ENCODE measurements at regions not wholly inside any gene's neighbourhood (a gene's known extent, or its start where the extent isn't known, plus 50 kb on each side); places are given as distances from the start of the nearest gene placed in this dataset.

- no peak for DNase-seq (ENCODE audit: extremely low read depth, low read depth)
- TF ChIP-seq CTCF (IDR thresholded peaks at IDR 0.05; ENCODE audit: low read depth, low read length, missing control alignments), result no peak
- H3K4me3 ChIP-seq (replicated peaks; ENCODE audit: low read depth, low read length), result no peak overlapping the region
Observed at GRCh38 chr11:103716363-103716762, 320.1 kb upstream of the DDI1 start.

GRCh38 chr11:103727262-103727661, 309.2 kb upstream of the DDI1 start:
- H3K4me3 ChIP-seq (replicated peaks; ENCODE audit: low read depth, low read length), result no peak overlapping the region
- DNase-seq (ENCODE audit: extremely low read depth, low read depth), result no peak
- TF ChIP-seq CTCF (IDR thresholded peaks at IDR 0.05; ENCODE audit: low read depth, low read length, missing control alignments), result no peak

- TF ChIP-seq CTCF (IDR thresholded peaks at IDR 0.05; ENCODE audit: low read depth, low read length, missing control alignments), result no peak
- H3K4me3 ChIP-seq (replicated peaks; ENCODE audit: low read depth, low read length), result no peak overlapping the region
- DNase-seq (ENCODE audit: extremely low read depth, low read depth), result no peak
Observed at GRCh38 chr11:103729617-103730016, 306.8 kb upstream of the DDI1 start.

DNA sequence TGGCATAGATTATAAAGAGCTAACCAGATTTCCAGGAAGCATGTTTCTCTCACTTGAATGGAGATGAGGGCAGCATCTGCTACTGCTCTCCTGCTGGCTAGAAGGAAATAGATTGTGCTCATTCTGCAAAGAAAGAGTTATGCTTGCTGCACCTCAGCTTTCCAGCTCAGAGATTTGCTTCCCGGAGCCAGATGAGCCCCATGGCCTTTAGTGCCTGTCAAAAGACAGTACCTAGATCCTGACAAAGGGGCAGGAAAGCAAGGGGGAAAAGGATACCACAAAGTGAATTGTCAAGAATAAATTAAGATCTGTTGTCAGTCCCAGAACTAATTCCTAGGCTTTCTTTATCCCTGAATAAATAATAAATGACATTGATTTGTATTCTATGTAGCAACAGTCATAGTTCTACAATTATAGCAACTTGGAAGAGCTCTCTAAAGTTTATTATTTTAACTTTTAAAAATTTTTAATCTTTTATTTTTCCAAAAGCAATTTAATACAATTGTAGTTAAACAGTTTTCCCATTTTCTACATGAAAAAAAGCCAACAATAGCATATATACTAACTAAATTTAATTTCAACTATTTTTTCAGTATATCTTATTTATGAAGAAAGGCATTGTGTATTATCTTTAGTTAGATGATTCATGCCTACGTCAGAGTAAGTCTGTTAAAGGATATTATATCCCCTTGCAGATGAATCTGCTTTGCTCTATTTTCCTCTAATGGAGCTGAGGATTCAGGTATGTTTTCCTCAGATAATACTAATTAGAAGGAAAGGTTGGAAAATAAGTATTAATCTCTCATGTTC, 306.1 kb upstream of the DDI1 start:
- no peak for TF ChIP-seq CTCF (IDR thresholded peaks at IDR 0.05; ENCODE audit: low read depth, low read length, missing control alignments)
- H3K4me3 ChIP-seq (replicated peaks; ENCODE audit: low read depth, low read length), result no peak overlapping the region
- no peak for DNase-seq (ENCODE audit: extremely low read depth, low read depth)

DNA sequence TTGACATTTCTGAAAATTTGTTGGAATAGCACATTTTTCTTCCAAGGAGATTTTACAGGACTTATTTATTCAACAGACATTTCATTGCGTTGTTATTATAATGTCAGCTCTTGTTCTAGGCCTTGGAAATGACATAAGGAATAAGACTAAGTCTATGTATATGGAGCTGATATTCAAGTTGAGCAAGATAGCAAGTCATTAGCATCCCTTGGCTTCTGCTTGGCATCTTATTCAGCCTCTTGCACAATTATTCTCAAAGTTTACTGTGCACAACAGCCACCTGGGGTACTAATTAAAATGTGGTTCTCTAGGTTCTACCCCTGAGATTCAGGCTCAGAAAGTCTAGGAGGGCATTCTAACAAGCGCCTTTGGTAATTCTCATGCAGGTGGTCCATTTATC, 304.8 kb upstream of the DDI1 start:
- no peak for DNase-seq (ENCODE audit: extremely low read depth, low read depth)
- TF ChIP-seq CTCF (IDR thresholded peaks at IDR 0.05; ENCODE audit: low read depth, low read length, missing control alignments), result no peak
- no peak overlapping the region for H3K4me3 ChIP-seq (replicated peaks; ENCODE audit: low read depth, low read length)

- no peak for DNase-seq (ENCODE audit: extremely low read depth, low read depth)
- no peak overlapping the region for H3K4me3 ChIP-seq (replicated peaks; ENCODE audit: low read depth, low read length)
- TF ChIP-seq CTCF (IDR thresholded peaks at IDR 0.05; ENCODE audit: low read depth, low read length, missing control alignments), result no peak
Observed at GRCh38 chr11:103733889-103734288, 302.6 kb upstream of the DDI1 start.

All from HFF-Myc (cell line).